ENCODE measurements at regions not wholly inside any gene's neighbourhood (a gene's known extent, or its start where the extent isn't known, plus 50 kb on each side); places are given as distances from the start of the nearest gene placed in this dataset.
"Not testable (repeated sequence)": the region's sequence is repeated elsewhere in the genome, so short reads cannot be mapped to it uniquely, and the experiment has no call there.

- Mint-ChIP-seq H3K27me3 (ENCODE audit: low read depth) (no peaks in the 10 kb centered on the region), H3K4me3 (no peak overlapping the region), H3K9me3 (peaks cover 31% of the 10 kb centered on the region), H3K36me3 (ENCODE audit: low read depth) (peaks cover 5% of the 10 kb centered on the region), H3K4me1 (no peaks in the 10 kb centered on the region), H3K27ac (ENCODE audit: unreplicated experiment) (no peak overlapping the region)
- no peak for TF ChIP-seq CTCF (conservative IDR thresholded peaks at IDR 0.05)
- no peak for DNase-seq (ENCODE audit: low read depth, low spot score)
Observed at GRCh38 chr19:27821418-27822018, 1391.4 kb downstream of the UQCRFS1 start.

GRCh38 chr19:27815985-27816384 is 1397.0 kb downstream of the UQCRFS1 start:
- no peak overlapping the region for H3K27ac Mint-ChIP-seq (ENCODE audit: unreplicated experiment)
- no peak for TF ChIP-seq CTCF (conservative IDR thresholded peaks at IDR 0.05)
- DNase-seq (ENCODE audit: low read depth, low spot score) = no peak
- H3K9me3 Mint-ChIP-seq = peaks cover 35% of the 10 kb centered on the region
- no peak overlapping the region for H3K4me3 Mint-ChIP-seq
- H3K36me3 Mint-ChIP-seq (ENCODE audit: low read depth) = peaks cover 9% of the 10 kb centered on the region
- H3K4me1 Mint-ChIP-seq = no peaks in the 10 kb centered on the region
- H3K27me3 Mint-ChIP-seq (ENCODE audit: low read depth) = no peaks in the 10 kb centered on the region

GRCh38 chr19:27814834-27815233 is 1398.1 kb downstream of the UQCRFS1 start:
- H3K9me3 Mint-ChIP-seq = peaks cover 32% of the 10 kb centered on the region
- H3K4me3 Mint-ChIP-seq = not testable (repeated sequence)

GRCh38 chr19:27814274-27814673 is 1398.7 kb downstream of the UQCRFS1 start:
- peaks cover 32% of the 10 kb centered on the region for H3K9me3 Mint-ChIP-seq
- not testable (repeated sequence) for DNase-seq (ENCODE audit: low read depth, low spot score); H3K4me1 Mint-ChIP-seq; H3K27ac Mint-ChIP-seq (ENCODE audit: unreplicated experiment); H3K27me3 Mint-ChIP-seq (ENCODE audit: low read depth); H3K4me3 Mint-ChIP-seq
- H3K36me3 Mint-ChIP-seq (ENCODE audit: low read depth) = peaks cover 12% of the 10 kb centered on the region

More at GRCh38 chr19:27814834-27815233, 1398.1 kb downstream of the UQCRFS1 start:
- not testable (repeated sequence) for H3K4me1 Mint-ChIP-seq; H3K27ac Mint-ChIP-seq (ENCODE audit: unreplicated experiment); DNase-seq (ENCODE audit: low read depth, low spot score); H3K27me3 Mint-ChIP-seq (ENCODE audit: low read depth)
- H3K36me3 Mint-ChIP-seq (ENCODE audit: low read depth) = peaks cover 12% of the 10 kb centered on the region

GRCh38 chr19:27806471-27807070 is 1406.4 kb downstream of the UQCRFS1 start:
- peaks cover 23% of the 10 kb centered on the region for H3K36me3 Mint-ChIP-seq (ENCODE audit: low read depth)
- TF ChIP-seq CTCF (conservative IDR thresholded peaks at IDR 0.05) = no peak
- H3K27me3 Mint-ChIP-seq (ENCODE audit: low read depth) = no peaks in the 10 kb centered on the region
- no peak for DNase-seq (ENCODE audit: low read depth, low spot score)
- no peak overlapping the region for H3K4me3 Mint-ChIP-seq
- H3K9me3 Mint-ChIP-seq = peaks cover 15% of the 10 kb centered on the region
- no peak overlapping the region for H3K27ac Mint-ChIP-seq (ENCODE audit: unreplicated experiment)
- no peaks in the 10 kb centered on the region for H3K4me1 Mint-ChIP-seq

GRCh38 chr19:27805848-27806247 is 1407.1 kb downstream of the UQCRFS1 start:
- H3K4me1 Mint-ChIP-seq = no peaks in the 10 kb centered on the region
- H3K4me3 Mint-ChIP-seq = no peak overlapping the region
- TF ChIP-seq CTCF (conservative IDR thresholded peaks at IDR 0.05) = no peak
- peaks cover 27% of the 10 kb centered on the region for H3K36me3 Mint-ChIP-seq (ENCODE audit: low read depth)
- peaks cover 16% of the 10 kb centered on the region for H3K9me3 Mint-ChIP-seq
- DNase-seq (ENCODE audit: low read depth, low spot score) = no peak
- no peak overlapping the region for H3K27ac Mint-ChIP-seq (ENCODE audit: unreplicated experiment)
- H3K27me3 Mint-ChIP-seq (ENCODE audit: low read depth) = no peaks in the 10 kb centered on the region
